Right lobe of liver (tissue), 4 donors: ENCODE measurements at regions not wholly inside any gene's neighbourhood (a gene's known extent, or its start where the extent isn't known, plus 50 kb on each side); places are given as distances from the start of the nearest gene placed in this dataset.

Experiments
- POLR2A ChIP-seq: fragments of 450-650 bp; IDR thresholded peaks from one replicate; pipeline ENCODE4 v1.6.1; 2017; ENCODE audit warnings: antibody characterized with exemption, mild to moderate bottlenecking
- TF ChIP-seq, protein P1 (sequence below), 4 donors: fragments of 200-600 bp in 3 of 4; fragments of 450-650 bp in 1 of 4; IDR thresholded peaks; one replicate each; pipeline versions ENCODE4 v1.5.1 to v1.8.0; 2016 to 2022; ENCODE audit warnings: antibody characterized with exemption in 4 of 4, mild to moderate bottlenecking in 2 of 4
- donor health status: DM: no; HTN: no; CAD: no.
- donor health status: DM: no; HTN: no; CAD: no.
- donor health status: DM: no; HTN: yes; CAD: no.

- TF ChIP-seq, protein P1, sequence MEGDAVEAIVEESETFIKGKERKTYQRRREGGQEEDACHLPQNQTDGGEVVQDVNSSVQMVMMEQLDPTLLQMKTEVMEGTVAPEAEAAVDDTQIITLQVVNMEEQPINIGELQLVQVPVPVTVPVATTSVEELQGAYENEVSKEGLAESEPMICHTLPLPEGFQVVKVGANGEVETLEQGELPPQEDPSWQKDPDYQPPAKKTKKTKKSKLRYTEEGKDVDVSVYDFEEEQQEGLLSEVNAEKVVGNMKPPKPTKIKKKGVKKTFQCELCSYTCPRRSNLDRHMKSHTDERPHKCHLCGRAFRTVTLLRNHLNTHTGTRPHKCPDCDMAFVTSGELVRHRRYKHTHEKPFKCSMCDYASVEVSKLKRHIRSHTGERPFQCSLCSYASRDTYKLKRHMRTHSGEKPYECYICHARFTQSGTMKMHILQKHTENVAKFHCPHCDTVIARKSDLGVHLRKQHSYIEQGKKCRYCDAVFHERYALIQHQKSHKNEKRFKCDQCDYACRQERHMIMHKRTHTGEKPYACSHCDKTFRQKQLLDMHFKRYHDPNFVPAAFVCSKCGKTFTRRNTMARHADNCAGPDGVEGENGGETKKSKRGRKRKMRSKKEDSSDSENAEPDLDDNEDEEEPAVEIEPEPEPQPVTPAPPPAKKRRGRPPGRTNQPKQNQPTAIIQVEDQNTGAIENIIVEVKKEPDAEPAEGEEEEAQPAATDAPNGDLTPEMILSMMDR (IDR thresholded peaks at IDR 0.05), result no peak
- no peak for TF ChIP-seq POLR2A
These were observed 951.4 kb downstream of the PLOD2 start for GRCh38 chr3:145209561-145209960.
